HCT116 (cell line): ENCODE measurements at regions not wholly inside any gene's neighbourhood (a gene's known extent, or its start where the extent isn't known, plus 50 kb on each side); places are given as distances from the start of the nearest gene placed in this dataset.

Source experiments
- ATAC-seq: fragments of 200-7000 bp; cut with Tn5 transposase; 2 replicates; pipeline ENCODE4 v1.9.1; 2020; ENCODE audit warnings: mild to moderate bottlenecking, moderate library complexity
- BruUV-seq: library from RNA; stranded (reverse); fragments of 400-500 nt; replicated peaks from 2 replicates; lab custom pipeline; 2021; lab: Mats Ljungman, UMichigan
- CTCF ChIA-PET: fragments of 300-600 bp; sonication (Branson Sonifier 250); formaldehyde crosslinking; loops from one replicate; lab custom pipeline; 2021; ENCODE audit warnings: antibody characterized with exemption; lab: Charles Lee
- POLR2A ChIA-PET: fragments of 300-600, 350-600 bp; sonication (Branson Sonifier 250); formaldehyde crosslinking; loops from one replicate; lab custom pipeline; 2021; ENCODE audit warnings: antibody characterized with exemption; lab: Charles Lee
- RAD21 ChIA-PET, 2 experiments: fragments of 300-600 bp; sonication (Branson Sonifier 250); formaldehyde crosslinking; loops; one replicate each; lab custom pipeline; 2023; ENCODE audit warnings: low total read pairs in 2 of 2; ENCODE audit not compliant: uncharacterized antibody in 2 of 2, unreplicated experiment in 2 of 2, low non-redundant PET in 1 of 2; lab: Charles Lee
- DNase-seq: peaks from one replicate; pipeline ENCODE4 v3.0.0-alpha.2; 2010; ENCODE audit warnings: low read depth, low spot score
- H2AFZ ChIP-seq: fragments of 200-600 bp; shearing (Covaris generic), sonication (generic); 2 replicates; pipeline ENCODE4 v1.6.1; 2017; ENCODE audit warnings: low read depth, mixed run types, mixed read lengths, antibody characterized with exemption, low read length; ENCODE audit not compliant: poor library complexity, severe bottlenecking
- H3K27ac ChIP-seq: 2 replicates; pipeline ENCODE4 v1.5.1; 2012; ENCODE audit warnings: low read depth, low read length
- H3K27me3 ChIP-seq: fragments of 200-600 bp; sonication (generic); 2 replicates; pipeline ENCODE4 v1.6.1; 2016; ENCODE audit warnings: mixed run types, low read length, mixed read lengths; ENCODE audit not compliant: insufficient read depth
- H3K36me3 ChIP-seq, 2 experiments: fragments of 200-500 bp in 1 of 2; fragments of 200-600 bp in 1 of 2; sonication (Bioruptor generic) in 1 of 2; sonication (generic) in 1 of 2; 2 replicates each; pipeline versions ENCODE4 v1.5.1 to v1.6.1; 2014 to 2016; ENCODE audit warnings: low read length in 2 of 2, inconsistent platforms in 1 of 2, mixed read lengths in 1 of 2, mixed run types in 1 of 2; ENCODE audit not compliant: insufficient read depth in 2 of 2, control insufficient read depth in 1 of 2
- H3K4me1 ChIP-seq, 2 experiments: fragments of 200-600 bp in 1 of 2; sonication (generic) in 1 of 2; 2 replicates each; pipeline versions ENCODE4 v1.5.1 to v1.6.1; 2012 to 2017; ENCODE audit warnings: low read length in 2 of 2, inconsistent platforms in 1 of 2, mild to moderate bottlenecking in 1 of 2, mixed read lengths in 1 of 2, mixed run types in 1 of 2, moderate library complexity in 1 of 2; ENCODE audit not compliant: insufficient read depth in 2 of 2, control insufficient read depth in 1 of 2
- H3K4me2 ChIP-seq: fragments of 200-600 bp; sonication (generic); 2 replicates; pipeline ENCODE4 v1.6.1; 2017; ENCODE audit warnings: mixed run types, low read length, mixed read lengths
- H3K4me3 ChIP-seq, 2 experiments: fragments of 200-600 bp in 1 of 2; sonication (generic) in 1 of 2; replicated peaks in 1 of 2; 2 replicates each; pipeline ENCODE4 v1.5.1; 2011 to 2016; ENCODE audit warnings: low read length in 2 of 2, control low read depth in 1 of 2, low read depth in 1 of 2, mild to moderate bottlenecking in 1 of 2, mixed read lengths in 1 of 2, mixed run types in 1 of 2
- H3K79me2 ChIP-seq: fragments of 200-600 bp; sonication (generic); 2 replicates; pipeline ENCODE4 v1.6.1; 2017; ENCODE audit warnings: mild to moderate bottlenecking, mixed run types, low read length, moderate library complexity, mixed read lengths; ENCODE audit not compliant: insufficient read depth
- H3K9ac ChIP-seq: fragments of 200-600 bp; sonication (generic); 2 replicates; pipeline ENCODE4 v1.6.1; 2016; ENCODE audit warnings: low read length, mixed read lengths
- H3K9me2 ChIP-seq: fragments of 200-600 bp; sonication (generic), shearing (Covaris generic); 2 replicates; pipeline ENCODE4 v1.6.1; 2017; ENCODE audit warnings: mixed run types, mild to moderate bottlenecking, moderate library complexity; ENCODE audit not compliant: insufficient read depth
- H3K9me3 ChIP-seq, 2 experiments: fragments of 200-500 bp in 1 of 2; fragments of 200-600 bp in 1 of 2; sonication (Bioruptor generic) in 1 of 2; sonication (generic) in 1 of 2; 2 replicates each; pipeline ENCODE4 v1.6.1; 2014 to 2017; ENCODE audit warnings: low read length in 2 of 2, mixed read lengths in 2 of 2, inconsistent platforms in 1 of 2, low read depth in 1 of 2, mild to moderate bottlenecking in 1 of 2, mixed run types in 1 of 2, moderate library complexity in 1 of 2; ENCODE audit not compliant: control insufficient read depth in 1 of 2, insufficient read depth in 1 of 2
- H4K20me1 ChIP-seq: fragments of 200-600 bp; sonication (generic), shearing (Covaris generic); 2 replicates; pipeline ENCODE4 v1.6.1; 2017; ENCODE audit warnings: mixed run types, mild to moderate bottlenecking, moderate library complexity; ENCODE audit not compliant: insufficient read depth
- ATF3 ChIP-seq: IDR thresholded peaks from 2 replicates; pipeline ENCODE4 v1.6.1; 2012
- CEBPB ChIP-seq: IDR thresholded peaks from 2 replicates; pipeline ENCODE4 v1.6.1; 2012; ENCODE audit warnings: low read depth
- EGR1 ChIP-seq: IDR thresholded peaks from 2 replicates; pipeline ENCODE4 v1.6.1; 2012; ENCODE audit warnings: low read depth
- ELF1 ChIP-seq: IDR thresholded peaks from 2 replicates; pipeline ENCODE4 v1.6.1; 2012; ENCODE audit warnings: low read depth, borderline replicate concordance
- JUND ChIP-seq: IDR thresholded peaks from 2 replicates; pipeline ENCODE4 v1.6.1; 2012
- POLR2A ChIP-seq: IDR thresholded peaks from 2 replicates; pipeline ENCODE4 v1.7.0; 2011; ENCODE audit warnings: borderline replicate concordance; ENCODE audit not compliant: insufficient read depth, insufficient read length; ENCODE audit errors: extremely low read depth
- REST ChIP-seq: IDR thresholded peaks from 2 replicates; pipeline ENCODE4 v1.6.1; 2012; ENCODE audit warnings: low read depth
- SIN3A ChIP-seq: IDR thresholded peaks from 2 replicates; pipeline ENCODE4 v1.6.1; 2012; ENCODE audit warnings: low read depth
- TCF7L2 ChIP-seq: IDR thresholded peaks from 2 replicates; pipeline ENCODE4 v1.7.0; 2011; ENCODE audit warnings: borderline replicate concordance, inconsistent platforms; ENCODE audit not compliant: insufficient read depth, insufficient read length; ENCODE audit errors: extremely low read depth
- ZBTB33 ChIP-seq: IDR thresholded peaks from 2 replicates; pipeline ENCODE4 v1.6.1; 2011; ENCODE audit warnings: mild to moderate bottlenecking, low read length, moderate library complexity; ENCODE audit not compliant: insufficient replicate concordance; ENCODE audit errors: extremely low read depth
- intact Hi-C: fragments of 100-400 bp; cut with micrococcal nuclease; formaldehyde crosslinking; loops from 2 replicates; pipeline ENCODE4 v1.10.0; 2022

DNA sequence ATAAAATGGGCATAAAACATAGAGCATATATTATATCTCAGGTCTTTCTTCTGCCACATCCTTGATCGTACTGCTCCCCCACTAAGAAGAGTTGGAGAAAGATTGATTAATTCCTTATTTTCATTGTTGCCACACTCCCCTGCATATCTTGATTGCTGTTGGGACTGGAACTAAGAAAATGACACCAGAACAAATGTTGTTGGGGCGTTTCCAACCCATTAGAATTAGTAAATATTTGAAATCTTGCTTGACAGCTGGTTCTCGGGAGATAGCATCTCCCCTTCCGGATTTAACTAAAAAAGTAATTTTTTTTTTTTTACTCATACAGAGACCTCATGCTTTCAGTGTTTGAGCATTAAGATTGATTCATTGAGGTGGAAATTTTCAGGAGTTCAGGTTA lies 493.0 kb upstream of the PLXNA2 start:
- no peak overlapping the region for H3K4me3 ChIP-seq
- no peaks in the 10 kb centered on the region for H3K4me1 ChIP-seq
- ATAC-seq (no peak), DNase-seq (no peak)
- no peak overlapping the region for H3K27ac ChIP-seq
- no peaks in the 10 kb centered on the region for H4K20me1 ChIP-seq
- intact Hi-C loops, result no loop called here
- CTCF ChIA-PET, result no interaction called here
- no peak overlapping the region for H2AFZ ChIP-seq
- no peaks in the 10 kb centered on the region for H3K79me2 ChIP-seq
- POLR2A ChIA-PET, result no interaction called here
- TF ChIP-seq ZBTB33, result no peak
- TF ChIP-seq, all 23 proteins: peak for 0
- no peaks in the 10 kb centered on the region for H3K9me2 ChIP-seq
- no peak overlapping the region for H3K4me2 ChIP-seq
- BruUV-seq, result no TSS peak
- RAD21 ChIA-PET, result no interaction called here
- no peak overlapping the region for H3K9ac ChIP-seq
- H3K9me3 ChIP-seq, result no peaks in the 10 kb centered on the region
- no peaks in the 10 kb centered on the region for H3K27me3 ChIP-seq
- H3K36me3 ChIP-seq, result no peaks in the 10 kb centered on the region

GRCh38 chr1:208737922-208738321 lies 493.7 kb upstream of the PLXNA2 start:
- no peak overlapping the region for H2AFZ ChIP-seq
- H3K27ac ChIP-seq, result no peak overlapping the region
- ChIA-PET POLR2A (no interaction called here), RAD21 (no interaction called here), CTCF (no interaction called here)
- ATAC-seq (0 out of 2 replicates have a peak, but pooled peaks have one; percentile 38), DNase-seq (no peak)
- no peaks in the 10 kb centered on the region for H4K20me1 ChIP-seq
- H3K9ac ChIP-seq, result no peak overlapping the region
- H3K27me3 ChIP-seq, result no peaks in the 10 kb centered on the region
- H3K79me2 ChIP-seq, result no peaks in the 10 kb centered on the region
- H3K9me2 ChIP-seq, result no peaks in the 10 kb centered on the region
- H3K36me3 ChIP-seq, result no peaks in the 10 kb centered on the region
- H3K4me3 ChIP-seq, result no peak overlapping the region
- no peak overlapping the region for H3K4me2 ChIP-seq
- BruUV-seq, result no TSS peak
- no peaks in the 10 kb centered on the region for H3K4me1 ChIP-seq
- intact Hi-C loops, result no loop called here
- H3K9me3 ChIP-seq, result no peaks in the 10 kb centered on the region
- TF ChIP-seq JUND (no peak), ZBTB33 (no peak), SIN3A (no peak), ATF3 (no peak), CEBPB (no peak), EGR1 (no peak), REST (no peak), POLR2A (no peak), ELF1 (no peak), TCF7L2 (no peak)
